ENCODE measurements at regions not wholly inside any gene's neighbourhood (a gene's known extent, or its start where the extent isn't known, plus 50 kb on each side); places are given as distances from the start of the nearest gene placed in this dataset.
A peak's percentile ranks its signal among the peaks of the same experiment; 100 is the strongest.
"Not testable (repeated sequence)": the region's sequence is repeated elsewhere in the genome, so short reads cannot be mapped to it uniquely, and the experiment has no call there.

- not testable (repeated sequence) for DNase-seq
These were observed 205.9 kb upstream of the FRG1 start for GRCh38 chr4:189734648-189735267.

DNA sequence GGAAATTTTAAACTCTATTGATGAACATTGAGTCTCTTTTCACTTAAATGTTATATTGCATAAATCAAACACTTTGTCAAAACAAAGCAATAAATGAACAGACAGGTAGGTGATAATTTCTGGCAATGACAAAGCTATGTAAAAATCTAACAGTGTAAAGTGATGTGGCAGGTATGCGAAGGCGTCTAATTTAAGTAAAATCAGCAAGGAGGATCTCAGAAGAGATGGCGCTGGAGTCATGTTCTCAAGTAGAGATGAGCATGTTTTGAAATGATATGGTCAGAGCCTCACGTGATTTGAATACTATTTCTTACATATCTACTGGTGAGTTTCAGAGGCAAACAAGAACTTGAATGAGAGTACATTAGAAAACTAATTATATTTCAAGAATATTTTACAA lies 204.0 kb upstream of the FRG1 start:
- DNase-seq: not testable (repeated sequence)

- DNase-seq: not testable (repeated sequence)
These were observed 200.6 kb upstream of the FRG1 start for GRCh38 chr4:189740118-189740517.

DNA sequence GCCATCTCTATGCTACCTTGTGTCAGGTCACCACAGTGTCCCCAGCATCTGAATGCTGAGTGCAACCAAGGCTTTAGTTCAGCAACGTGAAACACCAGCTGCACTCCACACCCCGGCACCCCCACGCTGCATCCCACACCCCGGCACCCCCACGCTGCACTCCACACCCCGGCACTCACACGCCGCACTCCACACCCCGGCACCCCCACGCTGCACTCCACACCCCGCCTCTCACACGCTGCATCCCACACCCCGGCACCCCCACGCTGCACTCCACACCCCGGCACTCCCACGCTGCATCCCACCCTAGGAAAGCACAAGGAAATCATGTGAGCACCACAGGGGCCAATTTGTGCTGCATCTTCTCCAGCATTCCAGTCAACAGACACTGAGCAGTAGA lies 199.8 kb upstream of the FRG1 start:
- no peak for DNase-seq

GRCh38 chr4:189753092-189753491 lies 187.6 kb upstream of the FRG1 start:
- DNase-seq: not testable (repeated sequence)

- DNase-seq: no peak
These were observed 177.1 kb upstream of the FRG1 start for GRCh38 chr4:189763583-189763982.

DNA sequence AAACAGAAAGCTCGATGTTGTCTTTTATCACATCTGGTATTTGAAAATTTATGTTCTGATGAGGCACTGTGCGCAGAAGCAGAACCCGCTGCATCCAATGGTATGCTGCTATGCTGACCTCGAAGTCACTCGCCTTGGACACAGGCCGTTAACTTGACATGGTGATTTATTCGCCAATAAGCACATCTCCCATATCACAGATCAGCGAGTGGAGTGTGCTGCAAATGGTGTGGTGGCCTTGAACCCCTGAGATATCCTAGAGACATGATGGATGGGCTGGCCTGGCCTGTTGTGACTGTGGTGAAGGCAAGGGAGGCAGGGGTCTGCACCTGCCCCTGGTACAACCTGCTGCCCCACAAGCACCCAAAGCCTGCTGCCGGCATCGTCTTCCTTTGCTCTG lies 175.4 kb upstream of the FRG1 start:
- no peak for DNase-seq

- no peak for DNase-seq
These were observed 174.9 kb upstream of the FRG1 start for GRCh38 chr4:189765736-189766135.

- no peak for DNase-seq
These were observed 172.7 kb upstream of the FRG1 start for GRCh38 chr4:189767941-189768340.

GRCh38 chr4:189769131-189769530 lies 171.5 kb upstream of the FRG1 start:
- no peak for DNase-seq

DNA sequence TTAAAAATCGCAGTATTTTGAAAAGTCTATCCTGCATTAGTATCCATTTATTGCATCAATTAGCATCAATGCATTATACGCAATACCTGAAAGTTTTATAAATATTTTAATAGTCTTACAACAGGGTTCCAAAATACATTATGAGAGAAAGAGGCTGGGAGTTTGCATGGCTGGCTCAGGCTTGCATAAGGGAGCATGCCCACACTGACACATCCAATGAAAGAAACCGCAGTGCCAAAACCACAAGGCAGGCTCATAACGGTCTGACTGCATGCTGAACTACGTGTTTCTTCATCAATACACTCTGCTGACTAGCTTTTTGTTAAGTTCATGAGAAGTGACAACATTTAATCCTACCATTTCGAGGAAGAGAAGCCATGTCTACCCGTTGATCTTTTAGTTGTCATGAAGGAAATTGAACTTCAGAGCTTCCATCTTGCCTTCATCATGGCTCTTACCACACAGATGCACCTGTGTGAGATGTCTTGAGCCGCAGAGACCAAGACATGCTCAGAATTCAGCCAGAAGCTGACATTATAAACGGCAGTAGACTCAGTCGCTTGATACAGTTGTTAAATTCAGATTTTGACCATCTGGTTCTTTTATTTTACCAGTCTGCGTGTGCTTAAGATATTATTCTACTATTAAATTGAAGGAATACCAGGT lies 168.8 kb upstream of the FRG1 start:
- DNase-seq: no peak

- DNase-seq: no peak
These were observed 166.8 kb upstream of the FRG1 start for GRCh38 chr4:189773909-189774308.

GRCh38 chr4:189779281-189779980 lies 161.2 kb upstream of the FRG1 start:
- no peak for DNase-seq

GRCh38 chr4:189780391-189780790 lies 160.3 kb upstream of the FRG1 start:
- no peak for DNase-seq

DNA sequence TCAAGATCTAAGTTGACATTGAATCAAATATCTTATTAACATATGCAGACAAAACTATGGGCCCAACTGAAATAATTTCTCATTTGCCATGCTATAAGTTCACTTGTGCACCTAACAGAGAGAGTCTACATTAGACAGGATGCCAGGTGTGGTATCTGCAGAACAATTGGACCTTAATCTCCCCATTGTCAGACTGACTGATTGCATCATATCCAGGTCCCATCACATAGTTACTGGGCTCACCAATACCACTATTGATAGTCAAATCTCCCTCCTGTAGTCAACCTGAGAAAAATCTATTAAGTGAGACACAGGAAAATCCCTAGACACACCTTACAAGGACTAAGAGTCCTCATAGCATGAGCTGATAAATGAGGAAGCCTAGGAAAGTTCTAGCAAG lies 156.0 kb upstream of the FRG1 start:
- DNase-seq: no peak

GRCh38 chr4:189785257-189785656 lies 155.4 kb upstream of the FRG1 start:
- DNase-seq: no peak

DNA sequence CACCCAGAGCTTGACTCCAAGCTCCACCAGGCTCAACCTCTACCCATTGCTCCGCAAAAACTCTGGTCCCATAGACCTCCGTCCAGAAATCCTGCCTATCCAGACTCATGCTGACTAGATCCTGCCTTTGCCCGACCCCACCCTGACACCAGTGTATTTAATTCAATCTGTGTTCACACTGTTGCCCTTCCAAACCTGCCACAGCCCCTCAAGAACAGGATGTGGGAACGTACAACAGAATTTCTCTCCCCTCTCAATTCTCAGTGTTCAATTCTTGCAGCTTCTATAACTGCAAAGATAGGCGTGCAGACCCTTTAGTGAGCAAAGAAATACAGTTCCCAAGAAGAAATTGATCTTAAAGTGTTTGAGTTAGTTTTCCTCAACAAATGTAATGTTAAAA lies 154.2 kb upstream of the FRG1 start:
- DNase-seq: no peak

- no peak for DNase-seq
These were observed 153.2 kb upstream of the FRG1 start for GRCh38 chr4:189787216-189788031.

DNA sequence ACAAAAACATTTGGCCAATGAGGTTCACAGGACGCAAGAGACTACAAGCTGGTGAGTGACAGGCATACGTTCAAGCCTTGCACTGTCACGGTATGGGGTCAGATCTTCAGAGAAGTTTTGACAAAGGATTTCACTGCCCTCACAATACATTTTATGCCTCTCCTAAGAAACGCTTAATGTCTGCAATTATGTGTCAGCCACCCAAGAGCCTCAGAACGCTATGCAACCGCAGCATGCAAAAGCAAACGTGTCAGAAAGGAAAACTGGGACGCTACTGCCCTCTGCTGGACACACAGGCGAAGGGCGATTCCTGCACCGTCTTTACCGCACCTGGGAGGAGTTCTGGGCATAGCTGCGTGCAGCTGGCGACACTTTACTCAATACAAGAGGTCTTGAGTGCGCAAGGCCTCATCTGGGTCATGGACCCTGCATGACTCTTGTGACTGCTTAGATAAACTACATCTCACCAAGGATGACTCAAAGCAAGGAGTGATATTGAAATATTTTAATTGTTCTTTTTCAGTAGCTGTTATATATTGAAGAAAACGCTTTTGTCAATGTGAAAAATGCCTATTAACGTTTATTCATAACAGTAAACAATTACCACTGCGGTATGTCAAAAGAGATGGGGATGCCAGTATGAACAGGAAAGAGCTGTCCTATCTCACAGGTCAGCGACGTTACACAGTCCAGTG lies 147.6 kb upstream of the FRG1 start:
- DNase-seq: peak; percentile 56

- no peak for DNase-seq
These were observed 140.1 kb upstream of the FRG1 start for GRCh38 chr4:189800545-189801088.

DNA sequence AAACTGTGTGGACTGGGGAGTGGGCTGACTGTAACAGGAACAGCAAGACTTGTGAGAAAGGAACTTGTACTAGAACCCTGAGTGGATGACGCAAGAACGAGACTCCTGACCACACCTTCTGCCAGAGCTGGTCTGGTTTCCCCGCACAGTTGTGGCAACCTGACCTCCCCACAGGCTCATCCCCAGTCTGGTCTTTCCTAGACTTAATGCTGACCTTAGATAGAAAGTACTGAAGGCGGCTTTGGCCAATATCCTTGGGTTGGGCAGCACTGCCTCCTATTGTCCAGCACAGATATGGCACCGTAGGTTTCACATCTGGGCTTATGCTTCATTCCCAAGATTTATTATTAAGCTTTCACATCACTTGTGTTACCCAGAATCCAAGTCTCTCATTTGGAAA lies 137.8 kb upstream of the FRG1 start:
- DNase-seq: no peak

DNA sequence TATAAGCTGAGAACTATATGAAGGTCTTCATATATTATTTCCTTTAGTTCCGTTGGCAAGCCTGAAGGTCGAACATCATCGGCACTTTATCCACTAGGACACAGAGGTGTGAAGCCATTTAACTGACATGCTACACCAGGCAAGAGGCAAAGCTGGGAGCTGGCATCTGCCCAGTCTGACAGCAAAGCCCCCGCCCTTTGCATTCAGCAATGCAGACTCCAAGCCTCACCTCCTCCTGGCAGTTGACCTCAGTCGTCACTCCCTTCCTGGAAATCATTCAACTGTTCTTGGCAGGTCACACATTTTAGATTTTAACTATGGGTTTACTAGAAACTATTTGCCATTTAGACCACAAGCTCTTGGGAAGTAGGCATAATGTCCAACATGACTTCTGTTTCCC lies 135.8 kb upstream of the FRG1 start:
- DNase-seq: no peak

DNA sequence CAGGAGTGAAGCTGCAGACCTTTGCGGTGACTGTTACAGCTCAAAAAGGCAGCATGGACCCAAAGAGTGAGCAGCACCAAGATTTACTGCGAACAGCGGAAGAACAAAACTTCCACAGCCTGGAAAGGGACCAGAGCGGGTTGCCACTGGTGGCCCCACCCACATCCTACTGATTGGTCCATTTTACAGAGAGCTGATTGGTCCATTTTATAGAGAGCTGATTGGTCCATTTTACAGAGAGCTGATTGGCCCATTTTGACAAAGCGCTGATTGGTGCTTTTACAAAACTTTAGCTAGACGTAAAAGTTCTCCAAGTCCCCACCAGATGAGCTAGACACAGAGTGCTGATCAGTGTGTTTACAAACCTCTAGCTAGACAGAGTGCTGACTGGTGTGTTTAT lies 134.2 kb upstream of the FRG1 start:
- DNase-seq: no peak

All from activated CD4-positive, CD25-positive, alpha-beta regulatory T cell treated with anti-CD3 and anti-CD28 coated beads, Interleukin-2, amount 50 U/mL, for 72 hours (primary cell).